ENCODE measurements at regions not wholly inside any gene's neighbourhood (a gene's known extent, or its start where the extent isn't known, plus 50 kb on each side); places are given as distances from the start of the nearest gene placed in this dataset.

DNA sequence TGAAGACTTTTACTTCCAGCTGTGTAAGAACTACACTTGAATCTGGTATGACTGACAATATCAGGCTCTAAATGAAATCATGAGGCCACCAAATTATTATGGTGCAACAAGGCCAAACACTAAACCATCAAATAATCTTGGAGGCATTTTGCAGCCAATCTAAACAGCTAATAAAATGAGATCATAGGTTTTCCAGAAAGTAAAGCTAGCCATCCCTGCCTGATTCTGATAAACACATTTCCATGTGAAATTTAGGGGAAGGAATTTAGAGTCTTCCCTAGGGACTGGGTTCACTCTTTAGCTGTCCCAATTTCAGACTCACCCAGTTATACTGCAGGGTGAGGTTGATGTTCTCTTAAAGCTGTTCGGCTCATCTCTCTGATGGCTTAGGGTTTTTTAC is 190.3 kb upstream of the TMEM196 start:
- TF ChIP-seq, protein P1, sequence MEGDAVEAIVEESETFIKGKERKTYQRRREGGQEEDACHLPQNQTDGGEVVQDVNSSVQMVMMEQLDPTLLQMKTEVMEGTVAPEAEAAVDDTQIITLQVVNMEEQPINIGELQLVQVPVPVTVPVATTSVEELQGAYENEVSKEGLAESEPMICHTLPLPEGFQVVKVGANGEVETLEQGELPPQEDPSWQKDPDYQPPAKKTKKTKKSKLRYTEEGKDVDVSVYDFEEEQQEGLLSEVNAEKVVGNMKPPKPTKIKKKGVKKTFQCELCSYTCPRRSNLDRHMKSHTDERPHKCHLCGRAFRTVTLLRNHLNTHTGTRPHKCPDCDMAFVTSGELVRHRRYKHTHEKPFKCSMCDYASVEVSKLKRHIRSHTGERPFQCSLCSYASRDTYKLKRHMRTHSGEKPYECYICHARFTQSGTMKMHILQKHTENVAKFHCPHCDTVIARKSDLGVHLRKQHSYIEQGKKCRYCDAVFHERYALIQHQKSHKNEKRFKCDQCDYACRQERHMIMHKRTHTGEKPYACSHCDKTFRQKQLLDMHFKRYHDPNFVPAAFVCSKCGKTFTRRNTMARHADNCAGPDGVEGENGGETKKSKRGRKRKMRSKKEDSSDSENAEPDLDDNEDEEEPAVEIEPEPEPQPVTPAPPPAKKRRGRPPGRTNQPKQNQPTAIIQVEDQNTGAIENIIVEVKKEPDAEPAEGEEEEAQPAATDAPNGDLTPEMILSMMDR (conservative IDR thresholded peaks at IDR 0.05 in 1 of 2, IDR thresholded peaks at IDR 0.05 in 1 of 2; ENCODE audit: low read depth in 1 of 2, low read length in 2 of 2) = no peak
- TF ChIP-seq EZH2 (IDR thresholded peaks at IDR 0.05; ENCODE audit: low read length, missing control alignments) = no peak
